Immature natural killer cell (primary cell): ENCODE measurements at regions not wholly inside any gene's neighbourhood (a gene's known extent, or its start where the extent isn't known, plus 50 kb on each side); places are given as distances from the start of the nearest gene placed in this dataset.

Experiments
- DNase-seq, 3 donors: peaks; one replicate each; pipeline ENCODE4 v3.0.0; 2022; ENCODE audit warnings: mixed read lengths in 1 of 3
- H3K27ac Mint-ChIP-seq, 6 donors: one replicate each; pipeline ENCODE4 v1.8.0; 2020; ENCODE audit warnings: mixed read lengths in 6 of 6, mild to moderate bottlenecking in 5 of 6, inconsistent platforms in 4 of 6, moderate library complexity in 3 of 6
- H3K27me3 Mint-ChIP-seq, 3 donors: one replicate each; pipeline ENCODE4 v1.8.0; 2020 to 2021; ENCODE audit warnings: low read depth in 3 of 3, mild to moderate bottlenecking in 3 of 3, mixed read lengths in 3 of 3, moderate library complexity in 3 of 3, inconsistent platforms in 1 of 3
- H3K36me3 Mint-ChIP-seq, 3 donors: one replicate each; pipeline ENCODE4 v1.8.0; 2020; ENCODE audit warnings: mixed read lengths in 3 of 3, inconsistent platforms in 2 of 3, mild to moderate bottlenecking in 2 of 3
- H3K4me1 Mint-ChIP-seq, 2 donors: one replicate each; pipeline ENCODE4 v1.8.0; 2020; ENCODE audit warnings: inconsistent platforms in 2 of 2, mild to moderate bottlenecking in 2 of 2, mixed read lengths in 2 of 2, moderate library complexity in 1 of 2
- H3K4me3 Mint-ChIP-seq, 5 donors: one replicate each; pipeline ENCODE4 v1.8.0; 2020; ENCODE audit warnings: mild to moderate bottlenecking in 5 of 5, mixed read lengths in 5 of 5, inconsistent platforms in 3 of 5, moderate library complexity in 3 of 5
- H3K9me3 Mint-ChIP-seq, 6 donors: one replicate each; pipeline ENCODE4 v1.8.0; 2020; ENCODE audit warnings: mild to moderate bottlenecking in 6 of 6, mixed read lengths in 6 of 6, inconsistent platforms in 4 of 6, moderate library complexity in 3 of 6

DNA sequence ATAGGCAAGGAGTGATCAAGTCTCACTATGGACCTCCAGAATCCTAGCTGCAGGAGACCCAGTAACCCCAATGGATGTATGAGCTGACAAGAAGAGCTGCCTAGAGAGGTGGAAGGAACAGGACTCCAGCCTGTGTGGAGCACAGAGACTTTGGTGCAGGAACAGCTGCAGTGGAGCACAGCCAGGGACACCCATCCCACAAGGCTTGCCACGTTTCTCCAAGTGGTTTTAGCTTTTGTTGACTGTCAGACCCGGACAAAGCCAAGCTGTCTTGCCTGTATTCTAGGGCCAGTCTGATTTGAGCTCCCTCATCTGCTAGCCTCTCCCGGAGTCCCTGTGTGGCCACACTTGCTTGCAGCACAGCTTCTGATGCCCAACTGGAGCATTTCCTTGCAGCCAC is 224.7 kb downstream of the CHRM2 start:
- Mint-ChIP-seq H3K4me3 (no peak overlapping the region), H3K36me3 (no peaks in the 10 kb centered on the region), H3K4me1 (no peaks in the 10 kb centered on the region), H3K9me3 (peaks cover 17 to 65% (median 35%) of the 10 kb centered on the region in 6 donors), H3K27ac (no peak overlapping the region), H3K27me3 (peaks cover 0 to 2% (median 1%) of the 10 kb centered on the region in 3 donors)
- no peak for DNase-seq

- Mint-ChIP-seq H3K27ac (no peak overlapping the region), H3K9me3 (peaks cover 14 to 53% (median 28%) of the 10 kb centered on the region in 6 donors), H3K4me3 (no peak overlapping the region), H3K36me3 (no peaks in the 10 kb centered on the region), H3K27me3 (peaks cover 0 to 2% (median 1%) of the 10 kb centered on the region in 3 donors), H3K4me1 (no peaks in the 10 kb centered on the region)
- no peak for DNase-seq
Observed at GRCh38 chr7:137091396-137091795, 222.9 kb downstream of the CHRM2 start.

GRCh38 chr7:137086896-137087295 is 218.4 kb downstream of the CHRM2 start:
- no peak overlapping the region for H3K27ac Mint-ChIP-seq
- H3K4me3 Mint-ChIP-seq = no peak overlapping the region
- peaks cover 0 to 1% (median 0%) of the 10 kb centered on the region in 3 donors for H3K27me3 Mint-ChIP-seq
- DNase-seq = no peak
- H3K9me3 Mint-ChIP-seq = peaks cover 5 to 26% (median 13%) of the 10 kb centered on the region in 6 donors
- H3K36me3 Mint-ChIP-seq = no peaks in the 10 kb centered on the region
- H3K4me1 Mint-ChIP-seq = no peaks in the 10 kb centered on the region

DNA sequence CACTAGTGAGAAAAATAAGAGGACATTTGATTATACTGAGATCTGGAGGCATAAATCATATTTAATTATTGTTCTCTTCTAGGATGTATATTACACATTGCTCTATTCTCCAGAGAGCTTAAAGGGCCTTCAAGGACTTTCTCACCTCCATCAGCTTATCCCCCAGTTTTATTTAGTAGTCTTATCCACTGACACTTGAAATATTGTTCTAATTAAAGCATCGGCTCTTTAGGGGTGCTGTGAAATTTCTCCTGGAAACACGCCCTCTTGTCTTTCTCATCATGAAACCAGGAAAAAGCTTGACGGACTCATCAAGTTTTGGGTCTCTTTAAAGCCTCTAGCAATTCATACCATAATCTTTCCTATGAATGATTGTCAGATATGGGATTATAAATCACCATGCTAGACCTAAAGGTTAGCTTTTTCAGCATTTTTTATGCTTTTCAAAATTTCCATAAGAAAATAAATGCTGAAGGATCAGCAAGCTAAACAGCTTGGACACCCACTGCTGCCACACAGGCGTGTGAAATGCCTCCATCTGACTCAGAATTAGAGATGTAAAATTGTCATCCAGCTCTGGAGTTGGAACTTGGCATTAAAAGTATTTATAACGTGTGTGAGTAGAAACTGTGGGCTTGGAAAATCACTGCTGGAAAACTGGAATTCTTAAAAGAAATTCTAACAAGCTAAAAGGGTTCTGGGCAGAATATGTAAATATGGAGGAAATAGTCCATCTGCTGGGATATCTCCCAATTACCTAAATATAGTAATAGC is 216.3 kb downstream of the CHRM2 start:
- H3K27ac Mint-ChIP-seq = no peak overlapping the region
- no peak overlapping the region for H3K4me3 Mint-ChIP-seq
- no peaks in the 10 kb centered on the region for H3K36me3 Mint-ChIP-seq
- no peak for DNase-seq
- peaks cover 0 to 1% (median 0%) of the 10 kb centered on the region in 3 donors for H3K27me3 Mint-ChIP-seq
- no peaks in the 10 kb centered on the region for H3K4me1 Mint-ChIP-seq
- peaks cover 9 to 26% (median 16%) of the 10 kb centered on the region in 6 donors for H3K9me3 Mint-ChIP-seq

GRCh38 chr7:137082391-137082790 is 213.9 kb downstream of the CHRM2 start:
- no peaks in the 10 kb centered on the region for H3K4me1 Mint-ChIP-seq
- no peaks in the 10 kb centered on the region for H3K27me3 Mint-ChIP-seq
- H3K36me3 Mint-ChIP-seq = no peaks in the 10 kb centered on the region
- peaks cover 15 to 35% (median 22%) of the 10 kb centered on the region in 6 donors for H3K9me3 Mint-ChIP-seq
- no peak overlapping the region for H3K27ac Mint-ChIP-seq
- no peak overlapping the region for H3K4me3 Mint-ChIP-seq
- DNase-seq = no peak

GRCh38 chr7:137081321-137082093 is 213.1 kb downstream of the CHRM2 start:
- Mint-ChIP-seq H3K4me3 (no peak overlapping the region), H3K36me3 (no peaks in the 10 kb centered on the region), H3K4me1 (no peaks in the 10 kb centered on the region), H3K9me3 (peaks cover 15 to 43% (median 22%) of the 10 kb centered on the region in 6 donors), H3K27ac (no peak overlapping the region), H3K27me3 (no peaks in the 10 kb centered on the region)
- no peak for DNase-seq

GRCh38 chr7:137080516-137081203 is 212.2 kb downstream of the CHRM2 start:
- H3K4me1 Mint-ChIP-seq = no peaks in the 10 kb centered on the region
- H3K9me3 Mint-ChIP-seq = peaks cover 15 to 43% (median 23%) of the 10 kb centered on the region in 6 donors
- no peak for DNase-seq
- no peak overlapping the region for H3K4me3 Mint-ChIP-seq
- H3K27ac Mint-ChIP-seq = no peak overlapping the region
- no peaks in the 10 kb centered on the region for H3K27me3 Mint-ChIP-seq
- no peaks in the 10 kb centered on the region for H3K36me3 Mint-ChIP-seq

DNA sequence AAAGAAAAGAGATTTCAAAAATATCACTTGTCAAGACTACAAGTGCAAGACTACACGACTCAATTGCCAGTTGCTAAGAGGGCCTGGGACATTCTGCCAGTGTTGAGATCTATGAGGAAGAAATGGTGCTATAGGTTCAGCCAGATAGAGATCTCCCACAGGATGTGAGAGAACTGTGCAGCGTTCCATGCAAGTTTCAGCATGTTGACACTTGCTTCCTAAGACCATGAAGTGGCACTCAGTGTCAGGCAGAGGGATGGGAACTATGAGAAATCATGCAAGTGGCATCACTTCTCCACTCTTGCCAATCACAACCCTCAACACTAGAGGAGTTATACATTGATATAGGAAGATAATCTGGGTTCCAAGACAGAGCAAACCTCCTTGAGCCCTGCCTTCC is 210.3 kb downstream of the CHRM2 start:
- Mint-ChIP-seq H3K27me3 (no peaks in the 10 kb centered on the region), H3K27ac (no peak overlapping the region), H3K4me1 (no peaks in the 10 kb centered on the region), H3K4me3 (no peak overlapping the region), H3K9me3 (peaks cover 17 to 35% (median 20%) of the 10 kb centered on the region in 6 donors), H3K36me3 (no peaks in the 10 kb centered on the region)
- no peak for DNase-seq

- H3K36me3 Mint-ChIP-seq = no peaks in the 10 kb centered on the region
- no peak overlapping the region for H3K4me3 Mint-ChIP-seq
- H3K27ac Mint-ChIP-seq = no peak overlapping the region
- peaks cover 0 to 1% (median 0%) of the 10 kb centered on the region in 3 donors for H3K27me3 Mint-ChIP-seq
- peaks cover 14 to 41% (median 20%) of the 10 kb centered on the region in 6 donors for H3K9me3 Mint-ChIP-seq
- no peaks in the 10 kb centered on the region for H3K4me1 Mint-ChIP-seq
- no peak for DNase-seq
Observed at GRCh38 chr7:137074391-137075030, 206.1 kb downstream of the CHRM2 start.

- no peak overlapping the region for H3K27ac Mint-ChIP-seq
Observed at GRCh38 chr7:137073571-137074325, 205.3 kb downstream of the CHRM2 start.

More at GRCh38 chr7:137073571-137074325, 205.3 kb downstream of the CHRM2 start:
- Mint-ChIP-seq H3K36me3 (no peaks in the 10 kb centered on the region), H3K27me3 (peaks cover 0 to 1% (median 0%) of the 10 kb centered on the region in 3 donors), H3K4me1 (no peaks in the 10 kb centered on the region), H3K4me3 (no peak overlapping the region), H3K9me3 (peaks cover 10 to 36% (median 17%) of the 10 kb centered on the region in 6 donors)
- DNase-seq = no peak
